Panc1 (cell line): ENCODE measurements at regions not wholly inside any gene's neighbourhood (a gene's known extent, or its start where the extent isn't known, plus 50 kb on each side); places are given as distances from the start of the nearest gene placed in this dataset.

ENCODE experiments used
- ATAC-seq: fragments of 200-7000 bp; cut with Tn5 transposase; 2 replicates; pipeline ENCODE4 v1.9.1; 2020; ENCODE audit warnings: mild to moderate bottlenecking, moderate library complexity
- BruUV-seq: library from RNA; stranded (reverse); fragments of 400-500 nt; replicated peaks from 2 replicates; lab custom pipeline; 2021; lab: Mats Ljungman, UMichigan
- CTCF ChIA-PET: fragments of 300-600 bp; sonication (Branson Sonifier 250); formaldehyde crosslinking; loops from one replicate; lab custom pipeline; 2022; ENCODE audit warnings: antibody characterized with exemption; lab: Charles Lee
- POLR2A ChIA-PET: fragments of 300-600 bp; sonication (Branson Sonifier 250); formaldehyde crosslinking; loops from one replicate; lab custom pipeline; 2022; ENCODE audit warnings: antibody characterized with exemption; lab: Charles Lee
- DNase-seq: peaks from one replicate; pipeline ENCODE4 v3.0.0-alpha.2; 2010; ENCODE audit warnings: low read depth, low spot score
- H3K27ac ChIP-seq: 2 replicates; pipeline ENCODE4 v1.5.1; 2011; ENCODE audit warnings: mild to moderate bottlenecking, low read length, inconsistent platforms
- H3K27me3 ChIP-seq: fragments of 200-500 bp; sonication (Bioruptor generic); 2 replicates; pipeline ENCODE4 v1.6.0; 2014; ENCODE audit warnings: low read length, inconsistent platforms; ENCODE audit not compliant: control insufficient read depth, insufficient read depth
- H3K36me3 ChIP-seq: fragments of 200-500 bp; sonication (Bioruptor generic); 2 replicates; pipeline ENCODE4 v1.5.1; 2014; ENCODE audit warnings: inconsistent platforms, mild to moderate bottlenecking, low read length, moderate library complexity; ENCODE audit not compliant: control insufficient read depth, insufficient read depth
- H3K4me1 ChIP-seq: 2 replicates; pipeline ENCODE4 v1.5.1; 2011; ENCODE audit warnings: inconsistent platforms, mild to moderate bottlenecking, low read length, moderate library complexity; ENCODE audit not compliant: control insufficient read depth, insufficient read depth
- H3K4me3 ChIP-seq, 2 experiments: 2 replicates each; pipeline ENCODE4 v1.5.1; 2011 to 2012; ENCODE audit warnings: low read depth in 2 of 2, low read length in 2 of 2, mild to moderate bottlenecking in 2 of 2, inconsistent platforms in 1 of 2, moderate library complexity in 1 of 2
- H3K9me3 ChIP-seq: fragments of 200-500 bp; sonication (Bioruptor generic); 2 replicates; pipeline ENCODE4 v1.5.1; 2014; ENCODE audit warnings: low read depth, mild to moderate bottlenecking, inconsistent platforms, low read length, moderate library complexity; ENCODE audit not compliant: control insufficient read depth, insufficient read depth
- CTCF ChIP-seq: fragments of 450-650 bp; IDR thresholded peaks from 2 replicates; pipeline ENCODE4 v1.5.1; 2017; ENCODE audit warnings: mild to moderate bottlenecking
- POLR2AphosphoS5 ChIP-seq: IDR thresholded peaks from 2 replicates; pipeline ENCODE4 v1.6.1; 2012; ENCODE audit warnings: mild to moderate bottlenecking, low read depth, low read length, moderate library complexity
- SIN3A ChIP-seq: IDR thresholded peaks from 2 replicates; pipeline ENCODE4 v1.6.1; 2012; ENCODE audit warnings: low read depth, mild to moderate bottlenecking, low read length, moderate library complexity, borderline replicate concordance; ENCODE audit not compliant: insufficient read depth
- TCF7L2 ChIP-seq: IDR thresholded peaks from 2 replicates; pipeline ENCODE4 v1.6.1; 2011; ENCODE audit warnings: mild to moderate bottlenecking, low read depth, low read length, inconsistent platforms
- in situ Hi-C: cut with HindIII; loops from 2 replicates; pipeline ENCODE4 v1.10.0; 2016; ENCODE audit warnings: low sequenced_read_pairs, low pct_unique_long_range_greater_than_20kb
- intact Hi-C: fragments of 100-400 bp; cut with micrococcal nuclease; formaldehyde crosslinking; loops from one replicate; pipeline ENCODE4 v1.10.0; 2022; ENCODE audit not compliant: unreplicated experiment
- TF ChIP-seq, protein P1 (sequence below), 2 experiments: IDR thresholded peaks; 2 replicates each; pipeline ENCODE4 v1.6.1; 2011 to 2012; ENCODE audit warnings: low read depth in 2 of 2, control low read depth in 1 of 2, low read length in 1 of 2, mild to moderate bottlenecking in 1 of 2, moderate library complexity in 1 of 2; ENCODE audit not compliant: insufficient read depth in 1 of 2

DNA sequence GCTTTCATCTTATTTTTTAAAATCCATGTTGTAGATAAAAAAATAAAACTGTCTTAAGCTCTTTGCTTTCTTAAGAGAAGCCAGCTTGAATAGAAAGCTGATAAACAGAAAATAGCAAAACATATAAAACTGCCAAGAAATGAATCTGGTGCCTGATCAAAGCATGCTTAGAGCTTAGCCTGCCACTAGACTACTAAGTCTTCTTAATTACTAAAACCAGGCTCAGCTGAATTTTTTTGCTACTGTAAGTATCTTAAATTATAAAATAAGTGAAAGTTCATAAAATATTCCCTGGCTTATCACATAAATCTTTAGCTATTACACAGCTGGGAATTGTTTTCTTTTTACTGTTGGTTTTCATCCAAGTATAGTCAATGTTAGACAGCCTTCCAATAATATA lies 803.9 kb downstream of the DIPK2A start:
- in situ Hi-C loops (no loop called here), intact Hi-C loops (no loop called here)
- Histone ChIP-seq H3K4me3 (no peak overlapping the region), H3K27ac (no peak overlapping the region), H3K36me3 (no peaks in the 10 kb centered on the region), H3K9me3 (no peaks in the 10 kb centered on the region), H3K27me3 (no peaks in the 10 kb centered on the region), H3K4me1 (no peaks in the 10 kb centered on the region; the same call in 1 of the 2 replicates)
- POLR2A ChIA-PET = no interaction called here
- CTCF ChIA-PET = no interaction called here
- TF ChIP-seq SIN3A (no peak), TCF7L2 (no peak), CTCF (no peak), POLR2AphosphoS5 (no peak)
- TF ChIP-seq, protein P1, sequence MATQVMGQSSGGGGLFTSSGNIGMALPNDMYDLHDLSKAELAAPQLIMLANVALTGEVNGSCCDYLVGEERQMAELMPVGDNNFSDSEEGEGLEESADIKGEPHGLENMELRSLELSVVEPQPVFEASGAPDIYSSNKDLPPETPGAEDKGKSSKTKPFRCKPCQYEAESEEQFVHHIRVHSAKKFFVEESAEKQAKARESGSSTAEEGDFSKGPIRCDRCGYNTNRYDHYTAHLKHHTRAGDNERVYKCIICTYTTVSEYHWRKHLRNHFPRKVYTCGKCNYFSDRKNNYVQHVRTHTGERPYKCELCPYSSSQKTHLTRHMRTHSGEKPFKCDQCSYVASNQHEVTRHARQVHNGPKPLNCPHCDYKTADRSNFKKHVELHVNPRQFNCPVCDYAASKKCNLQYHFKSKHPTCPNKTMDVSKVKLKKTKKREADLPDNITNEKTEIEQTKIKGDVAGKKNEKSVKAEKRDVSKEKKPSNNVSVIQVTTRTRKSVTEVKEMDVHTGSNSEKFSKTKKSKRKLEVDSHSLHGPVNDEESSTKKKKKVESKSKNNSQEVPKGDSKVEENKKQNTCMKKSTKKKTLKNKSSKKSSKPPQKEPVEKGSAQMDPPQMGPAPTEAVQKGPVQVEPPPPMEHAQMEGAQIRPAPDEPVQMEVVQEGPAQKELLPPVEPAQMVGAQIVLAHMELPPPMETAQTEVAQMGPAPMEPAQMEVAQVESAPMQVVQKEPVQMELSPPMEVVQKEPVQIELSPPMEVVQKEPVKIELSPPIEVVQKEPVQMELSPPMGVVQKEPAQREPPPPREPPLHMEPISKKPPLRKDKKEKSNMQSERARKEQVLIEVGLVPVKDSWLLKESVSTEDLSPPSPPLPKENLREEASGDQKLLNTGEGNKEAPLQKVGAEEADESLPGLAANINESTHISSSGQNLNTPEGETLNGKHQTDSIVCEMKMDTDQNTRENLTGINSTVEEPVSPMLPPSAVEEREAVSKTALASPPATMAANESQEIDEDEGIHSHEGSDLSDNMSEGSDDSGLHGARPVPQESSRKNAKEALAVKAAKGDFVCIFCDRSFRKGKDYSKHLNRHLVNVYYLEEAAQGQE (IDR thresholded peaks at IDR 0.05; ENCODE audit: insufficient read depth in 1 of 2, low read depth in 2 of 2, low read length in 1 of 2) = no peak
- ATAC-seq = no peak
- no TSS peak for BruUV-seq
- DNase-seq = no peak

- BruUV-seq = no TSS peak
Measured at GRCh38 chr3:144777906-144778305, 806.3 kb downstream of the DIPK2A start.

More at GRCh38 chr3:144777906-144778305, 806.3 kb downstream of the DIPK2A start:
- no peaks in the 10 kb centered on the region; the same call in 1 of the 2 replicates for H3K4me1 ChIP-seq
- H3K27me3 ChIP-seq = no peaks in the 10 kb centered on the region
- H3K9me3 ChIP-seq = no peaks in the 10 kb centered on the region
- ChIA-PET CTCF (no interaction called here), POLR2A (interaction anchor here (0.6 kb wide), 1 partner anchor 523 kb away, joined by 5 read pairs; no protein-coding TSS in a partner anchor)
- no peak for DNase-seq
- intact Hi-C loops (no loop called here), in situ Hi-C loops (no loop called here)
- TF ChIP-seq, protein P1 (IDR thresholded peaks at IDR 0.05; ENCODE audit: insufficient read depth in 1 of 2, low read depth in 2 of 2, low read length in 1 of 2) = no peak
- TF ChIP-seq SIN3A = no peak
- TF ChIP-seq POLR2AphosphoS5 = no peak
- TF ChIP-seq TCF7L2 = no peak
- no peak for TF ChIP-seq CTCF
- no peak overlapping the region for H3K27ac ChIP-seq
- no peak overlapping the region for H3K4me3 ChIP-seq
- no peak for ATAC-seq
- H3K36me3 ChIP-seq = no peaks in the 10 kb centered on the region
